SK-N-SH (cell line): ENCODE measurements at regions not wholly inside any gene's neighbourhood (a gene's known extent, or its start where the extent isn't known, plus 50 kb on each side); places are given as distances from the start of the nearest gene placed in this dataset.

Experiments used
- CTCF ChIP-seq: fragments of 200-600 bp; sonication (generic); IDR thresholded peaks from 2 replicates; pipeline ENCODE4 v1.6.1; 2017; ENCODE audit warnings: antibody characterized with exemption, mild to moderate bottlenecking, moderate library complexity
- EP300 ChIP-seq, 2 experiments: IDR thresholded peaks; 2 replicates each; pipeline versions ENCODE4 v1.4.0 to v1.6.1; 2012; ENCODE audit warnings: borderline replicate concordance in 1 of 2, low read depth in 1 of 2, low read length in 1 of 2
- FOXJ3 ChIP-seq: sonication (generic); formaldehyde crosslinking; IDR thresholded peaks from 2 replicates; pipeline ENCODE4 v1.5.1; 2020; ENCODE audit warnings: mild to moderate bottlenecking, missing genetic modification reagents
- GABPA ChIP-seq: IDR thresholded peaks from 2 replicates; pipeline ENCODE4 v1.4.0; 2012; ENCODE audit warnings: low read depth, mild to moderate bottlenecking
- MAX ChIP-seq: IDR thresholded peaks from 2 replicates; pipeline ENCODE4 v1.4.0; 2012; ENCODE audit warnings: low read depth
- MXI1 ChIP-seq: IDR thresholded peaks from 2 replicates; pipeline ENCODE4 v1.6.1; 2012; ENCODE audit warnings: mild to moderate bottlenecking, low read depth, low read length, improper control_type of control experiment
- NRF1 ChIP-seq: IDR thresholded peaks from 2 replicates; pipeline ENCODE4 v1.6.1; 2012; ENCODE audit warnings: low read depth, mild to moderate bottlenecking, low read length
- POLR2AphosphoS5 ChIP-seq: IDR thresholded peaks from 2 replicates; pipeline ENCODE4 v1.6.1; 2012; ENCODE audit warnings: low read depth, low read length
- RAD21 ChIP-seq: IDR thresholded peaks from 2 replicates; pipeline ENCODE4 v1.6.1; 2012; ENCODE audit warnings: mild to moderate bottlenecking, low read length
- RCOR1 ChIP-seq: fragments of 150-350 bp; IDR thresholded peaks from 2 replicates; pipeline ENCODE4 v1.6.1; 2017; ENCODE audit warnings: antibody characterized with exemption, low read length
- RXRA ChIP-seq: IDR thresholded peaks from 2 replicates; pipeline ENCODE4 v1.4.0; 2012; ENCODE audit warnings: low read depth, mild to moderate bottlenecking, borderline replicate concordance
- USF1 ChIP-seq: IDR thresholded peaks from 2 replicates; pipeline ENCODE4 v1.4.0; 2012; ENCODE audit warnings: low read depth, borderline replicate concordance

- TF ChIP-seq CTCF, result no peak
- no peak for TF ChIP-seq FOXJ3 (CRISPR knock-in tag)
- no peak for TF ChIP-seq POLR2AphosphoS5
- TF ChIP-seq RCOR1, result no peak
- TF ChIP-seq MAX, result no peak
- TF ChIP-seq MXI1, result no peak
- TF ChIP-seq RAD21, result no peak
- TF ChIP-seq RXRA, result no peak
- TF ChIP-seq NRF1, result no peak
- TF ChIP-seq GABPA, result no peak
- no peak for TF ChIP-seq EP300 (IDR thresholded peaks at IDR 0.05; ENCODE audit: borderline replicate concordance in 1 of 2, low read depth in 1 of 2, low read length in 1 of 2)
- TF ChIP-seq USF1, result no peak
These were observed 75.8 kb upstream of the EIF5 start for GRCh38 chr14:103258211-103258610.
